Uterus (tissue), 3 donors: ENCODE measurements at regions not wholly inside any gene's neighbourhood (a gene's known extent, or its start where the extent isn't known, plus 50 kb on each side); places are given as distances from the start of the nearest gene placed in this dataset.
A peak's percentile ranks its signal among the peaks of the same experiment; 100 is the strongest.

Source experiments
- DNase-seq, 2 donors: peaks; one replicate each; pipeline ENCODE4 v3.0.0-alpha.2; 2019 to 2020
- H3K27ac ChIP-seq, 2 donors: fragments of 200-600 bp; sonication (generic); 1 replicate in 1 of 2; 2 replicates in 1 of 2; pipeline ENCODE4 v1.5.1; 2016 to 2018
- H3K27me3 ChIP-seq, 2 donors: fragments of 200-600 bp; sonication (generic); one replicate each; pipeline ENCODE4 v1.5.1; 2018 to 2019; ENCODE audit warnings: control low read depth in 1 of 2
- H3K36me3 ChIP-seq, 2 donors: fragments of 200-600 bp; sonication (generic); one replicate each; pipeline ENCODE4 v1.5.1; 2019; ENCODE audit warnings: control low read depth in 1 of 2
- H3K4me1 ChIP-seq, 2 donors: fragments of 200-600 bp; sonication (generic); one replicate each; pipeline ENCODE4 v1.5.1; 2018 to 2019; ENCODE audit warnings: control low read depth in 1 of 2
- H3K4me3 ChIP-seq, 2 donors: fragments of 200-600 bp; sonication (generic); 1 replicate in 1 of 2; 2 replicates in 1 of 2; pipeline ENCODE4 v1.5.1; 2018 to 2019; ENCODE audit warnings: mild to moderate bottlenecking in 1 of 2
- H3K9me3 ChIP-seq, 2 donors: fragments of 200-600 bp; sonication (generic); one replicate each; pipeline ENCODE4 v1.5.1; 2019; ENCODE audit warnings: control low read depth in 1 of 2
- CTCF ChIP-seq, 4 experiments: fragments of 200-600 bp in 2 of 4; fragments of 450-650 bp in 2 of 4; sonication (generic) in 2 of 4; IDR thresholded peaks; one replicate each; pipeline ENCODE4 v1.5.1; 2016 to 2019; ENCODE audit warnings: antibody characterized with exemption in 4 of 4, mild to moderate bottlenecking in 2 of 4, moderate library complexity in 1 of 4
- POLR2A ChIP-seq, 2 donors: fragments of 450-650 bp; IDR thresholded peaks; one replicate each; pipeline ENCODE4 v1.6.1; 2016; ENCODE audit warnings: antibody characterized with exemption in 2 of 2, mild to moderate bottlenecking in 1 of 2, moderate library complexity in 1 of 2
- intact Hi-C: fragments of 100-400 bp; cut with DNase I; formaldehyde crosslinking; loops from one replicate; pipeline ENCODE4 v1.15.1; 2023; ENCODE audit warnings: low total_unique reads
- donor health status: DM: yes; HTN: yes; CAD: no.

GRCh38 chr1:244273262-244273844 lies 178.4 kb downstream of the ADSS2 start:
- intact Hi-C loops = loop anchor here (5.0 kb wide), 1 partner anchor 931 kb away; no protein-coding TSS in a partner anchor
- Histone ChIP-seq H3K36me3 (no peaks in the 10 kb centered on the region), H3K27me3 (no peaks in the 10 kb centered on the region), H3K4me3 (no peak overlapping the region), H3K4me1 (no peaks in the 10 kb centered on the region), H3K9me3 (no peaks in the 10 kb centered on the region), H3K27ac (peak overlapping the region; percentile 60 to 75)
- TF ChIP-seq POLR2A (IDR thresholded peaks at IDR 0.05) (no peak), CTCF (IDR thresholded peaks at IDR 0.05) (no peak)
- no peak for DNase-seq

- DNase-seq = peak; percentile 70 to 74
- TF ChIP-seq POLR2A (IDR thresholded peaks at IDR 0.05) = no peak
- TF ChIP-seq CTCF (IDR thresholded peaks at IDR 0.05) = no peak
- H3K27me3 ChIP-seq = no peaks in the 10 kb centered on the region
- no peaks in the 10 kb centered on the region for H3K36me3 ChIP-seq
- intact Hi-C loops = loop anchor here (5.0 kb wide), 1 partner anchor 932 kb away; no protein-coding TSS in a partner anchor
- H3K4me3 ChIP-seq = no peak overlapping the region
- H3K4me1 ChIP-seq = no peaks in the 10 kb centered on the region
- H3K9me3 ChIP-seq = no peaks in the 10 kb centered on the region
- H3K27ac ChIP-seq = peak overlapping the region; percentile 60 to 75
These were observed 177.7 kb downstream of the ADSS2 start for GRCh38 chr1:244273845-244274619.

GRCh38 chr1:244276646-244277045 lies 175.1 kb downstream of the ADSS2 start:
- intact Hi-C loops = no loop called here
- DNase-seq = no peak
- Histone ChIP-seq H3K4me3 (no peak overlapping the region), H3K27ac (no peak overlapping the region), H3K9me3 (no peaks in the 10 kb centered on the region), H3K36me3 (no peaks in the 10 kb centered on the region), H3K27me3 (no peaks in the 10 kb centered on the region), H3K4me1 (no peaks in the 10 kb centered on the region)
- TF ChIP-seq POLR2A (IDR thresholded peaks at IDR 0.05) (no peak), CTCF (IDR thresholded peaks at IDR 0.05) (no peak)

- intact Hi-C loops = no loop called here
- no peaks in the 10 kb centered on the region for H3K27me3 ChIP-seq
These were observed 171.5 kb downstream of the ADSS2 start for GRCh38 chr1:244280201-244280600.

More at GRCh38 chr1:244280201-244280600, 171.5 kb downstream of the ADSS2 start:
- H3K9me3 ChIP-seq = no peaks in the 10 kb centered on the region
- H3K36me3 ChIP-seq = no peaks in the 10 kb centered on the region
- no peaks in the 10 kb centered on the region for H3K4me1 ChIP-seq
- no peak overlapping the region for H3K4me3 ChIP-seq
- no peak overlapping the region for H3K27ac ChIP-seq
- no peak for DNase-seq
- TF ChIP-seq POLR2A (IDR thresholded peaks at IDR 0.05) (no peak), CTCF (IDR thresholded peaks at IDR 0.05) (no peak)
